ENCODE measurements at regions not wholly inside any gene's neighbourhood (a gene's known extent, or its start where the extent isn't known, plus 50 kb on each side); places are given as distances from the start of the nearest gene placed in this dataset.
"Not testable (repeated sequence)": the region's sequence is repeated elsewhere in the genome, so short reads cannot be mapped to it uniquely, and the experiment has no call there.

DNA sequence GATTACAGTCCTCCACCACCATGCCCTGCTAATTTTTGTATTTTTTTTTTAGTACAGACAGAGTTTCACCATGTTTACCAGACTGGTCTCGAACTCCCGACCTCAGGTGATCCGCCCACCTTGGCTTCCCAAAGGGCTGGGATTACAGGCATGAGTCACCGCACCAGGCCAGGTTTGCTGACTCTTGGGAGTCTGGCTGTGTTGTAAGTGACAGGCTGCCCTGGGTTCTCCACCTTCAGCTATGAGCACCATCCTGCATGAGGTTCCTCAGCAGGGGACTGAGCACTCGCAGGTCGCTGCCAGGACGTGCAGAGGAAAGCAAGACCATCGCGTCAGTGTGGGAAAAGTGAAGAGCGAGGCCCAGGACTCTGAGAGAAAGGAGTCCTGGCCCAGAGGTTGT is 112.6 kb upstream of the NDUFV2 start:
- intact Hi-C loops (cut with DNase I, micrococcal nuclease): loop anchor here (10.0 kb wide), 2 partner anchors 295 to 335 kb away; no protein-coding TSS in a partner anchor
- Histone ChIP-seq H3K4me3 (no peak overlapping the region), H3K4me1 (ENCODE audit: low read depth) (no peaks in the 10 kb centered on the region), H3K36me3 (ENCODE audit: low read depth) (no peaks in the 10 kb centered on the region), H3K9me3 (no peaks in the 10 kb centered on the region)
- TF ChIP-seq, protein P1, sequence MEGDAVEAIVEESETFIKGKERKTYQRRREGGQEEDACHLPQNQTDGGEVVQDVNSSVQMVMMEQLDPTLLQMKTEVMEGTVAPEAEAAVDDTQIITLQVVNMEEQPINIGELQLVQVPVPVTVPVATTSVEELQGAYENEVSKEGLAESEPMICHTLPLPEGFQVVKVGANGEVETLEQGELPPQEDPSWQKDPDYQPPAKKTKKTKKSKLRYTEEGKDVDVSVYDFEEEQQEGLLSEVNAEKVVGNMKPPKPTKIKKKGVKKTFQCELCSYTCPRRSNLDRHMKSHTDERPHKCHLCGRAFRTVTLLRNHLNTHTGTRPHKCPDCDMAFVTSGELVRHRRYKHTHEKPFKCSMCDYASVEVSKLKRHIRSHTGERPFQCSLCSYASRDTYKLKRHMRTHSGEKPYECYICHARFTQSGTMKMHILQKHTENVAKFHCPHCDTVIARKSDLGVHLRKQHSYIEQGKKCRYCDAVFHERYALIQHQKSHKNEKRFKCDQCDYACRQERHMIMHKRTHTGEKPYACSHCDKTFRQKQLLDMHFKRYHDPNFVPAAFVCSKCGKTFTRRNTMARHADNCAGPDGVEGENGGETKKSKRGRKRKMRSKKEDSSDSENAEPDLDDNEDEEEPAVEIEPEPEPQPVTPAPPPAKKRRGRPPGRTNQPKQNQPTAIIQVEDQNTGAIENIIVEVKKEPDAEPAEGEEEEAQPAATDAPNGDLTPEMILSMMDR (IDR thresholded peaks at IDR 0.05): no peak
- DNase-seq (no peak), ATAC-seq (no peak)

DNA sequence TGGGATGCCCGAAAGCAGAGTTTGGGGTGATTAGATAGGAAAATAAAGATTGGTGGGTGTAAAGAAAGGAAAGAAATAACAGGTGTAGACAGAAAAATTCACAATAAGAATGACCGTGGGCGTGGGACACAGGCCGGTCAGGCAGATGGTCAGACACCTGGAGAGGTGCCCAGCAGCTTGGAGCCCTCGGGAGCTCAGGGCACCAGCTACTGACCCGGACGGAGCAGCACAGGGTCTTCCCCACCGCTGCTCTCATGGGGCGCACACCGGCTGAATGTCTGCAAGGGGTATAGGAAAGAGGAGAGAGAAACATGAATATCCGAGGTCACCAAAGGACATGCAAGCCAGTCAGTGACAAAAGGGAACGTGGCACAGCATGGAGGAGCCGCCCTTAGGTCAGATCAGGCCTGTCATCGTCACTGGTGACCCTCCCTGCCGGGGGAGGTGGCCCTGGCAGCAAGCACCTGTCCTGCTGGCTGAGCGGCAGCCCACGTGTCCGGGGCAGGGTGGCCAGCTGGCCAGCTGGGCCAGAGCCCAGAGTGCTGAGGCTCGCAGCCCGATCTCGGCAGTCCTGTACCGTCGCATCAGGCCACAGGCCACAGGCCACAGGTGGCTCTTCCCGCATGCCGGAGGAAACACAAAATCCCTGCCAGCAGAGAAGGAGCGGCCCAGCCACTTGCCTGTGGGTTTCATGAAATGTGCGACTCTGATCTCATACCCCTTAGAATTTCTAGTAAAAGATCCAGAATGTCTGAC is 112.0 kb upstream of the NDUFV2 start:
- H3K9me3 ChIP-seq: no peaks in the 10 kb centered on the region
- H3K36me3 ChIP-seq (ENCODE audit: low read depth): no peaks in the 10 kb centered on the region
- H3K4me3 ChIP-seq: no peak overlapping the region
- DNase-seq: no peak
- TF ChIP-seq, protein P1 (IDR thresholded peaks at IDR 0.05): no peak
- ATAC-seq: peak; percentile 27
- no peaks in the 10 kb centered on the region for H3K4me1 ChIP-seq (ENCODE audit: low read depth)
- intact Hi-C loops (cut with DNase I, micrococcal nuclease): loop anchor here in 1 of 2 donors (10.0 kb wide), 1 partner anchor 336 kb away; no protein-coding TSS in a partner anchor

DNA sequence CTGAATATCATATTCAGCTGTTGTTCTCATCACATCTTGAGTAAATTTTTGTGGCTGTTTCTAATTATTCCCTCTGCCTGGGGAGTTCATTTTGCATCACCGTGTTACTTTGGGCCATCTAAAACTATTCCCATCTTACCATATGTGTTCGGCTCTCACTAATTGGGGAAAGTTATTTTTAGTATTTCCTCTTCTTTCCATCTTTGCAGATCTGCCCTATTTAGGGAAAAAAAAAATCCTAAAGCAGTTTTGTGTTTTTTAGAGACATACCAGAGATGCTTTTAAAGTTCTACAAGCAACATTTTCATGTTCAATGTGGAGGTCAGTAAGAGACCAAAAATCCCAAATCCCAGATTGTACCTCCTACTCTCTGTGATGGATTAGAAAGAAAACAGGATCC is 111.3 kb upstream of the NDUFV2 start:
- no peak for DNase-seq
- Histone ChIP-seq H3K4me1 (ENCODE audit: low read depth) (no peaks in the 10 kb centered on the region), H3K36me3 (ENCODE audit: low read depth) (no peaks in the 10 kb centered on the region), H3K4me3 (no peak overlapping the region), H3K9me3 (no peaks in the 10 kb centered on the region)
- ATAC-seq: no peak
- intact Hi-C loops (cut with DNase I, micrococcal nuclease): loop anchor here in 1 of 2 donors (10.0 kb wide), 1 partner anchor 336 kb away; no protein-coding TSS in a partner anchor
- TF ChIP-seq, protein P1 (IDR thresholded peaks at IDR 0.05): no peak

DNA sequence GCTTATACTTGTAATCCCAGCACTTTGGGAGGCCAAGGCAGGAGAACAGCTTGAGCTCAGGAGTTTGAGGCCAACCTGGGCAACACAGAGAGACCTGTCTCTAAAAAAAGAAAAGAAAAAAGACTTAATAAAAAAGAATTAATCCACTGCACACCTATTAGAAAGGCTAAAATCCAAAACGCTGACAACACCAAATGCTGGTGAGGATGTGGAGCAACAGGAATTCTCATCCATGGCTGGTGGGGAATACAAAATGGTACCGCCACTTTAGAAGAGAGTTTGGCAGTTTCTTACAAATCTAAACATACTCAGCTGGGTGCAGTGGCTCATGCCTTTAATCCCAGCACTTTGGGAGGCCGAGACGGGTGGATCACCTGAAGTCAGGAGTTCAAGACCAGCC is 110.0 kb upstream of the NDUFV2 start:
- ATAC-seq; H3K36me3 ChIP-seq (ENCODE audit: low read depth); H3K4me3 ChIP-seq; H3K9me3 ChIP-seq; H3K4me1 ChIP-seq (ENCODE audit: low read depth); DNase-seq: not testable (repeated sequence)
- intact Hi-C loops (cut with DNase I, micrococcal nuclease): loop anchor here in 1 of 2 donors (10.0 kb wide), 1 partner anchor 338 kb away; no protein-coding TSS in a partner anchor

DNA sequence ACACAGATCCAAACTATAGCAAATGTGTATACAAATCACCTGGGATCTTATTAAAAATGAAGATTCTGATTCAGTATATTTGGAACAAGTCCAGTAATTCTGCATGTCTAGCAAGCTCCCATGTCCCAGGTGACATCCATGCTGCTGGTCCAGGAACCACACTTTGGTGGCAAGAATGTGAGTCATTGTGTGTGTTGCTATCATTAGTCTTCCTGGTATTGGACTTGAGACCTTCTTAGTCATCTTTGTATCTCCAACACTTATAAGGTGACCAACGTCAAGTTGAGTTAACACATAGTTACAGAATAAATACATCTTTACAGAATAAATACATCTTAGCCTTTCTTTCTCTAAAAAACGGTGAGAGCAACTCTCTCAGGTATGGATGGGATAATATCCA is 107.9 kb upstream of the NDUFV2 start:
- Histone ChIP-seq H3K9me3 (no peaks in the 10 kb centered on the region), H3K36me3 (ENCODE audit: low read depth) (no peaks in the 10 kb centered on the region), H3K4me1 (ENCODE audit: low read depth) (no peaks in the 10 kb centered on the region), H3K4me3 (no peak overlapping the region)
- ATAC-seq (peak; percentile 57), DNase-seq (no peak)
- TF ChIP-seq, protein P1 (IDR thresholded peaks at IDR 0.05): no peak
- intact Hi-C loops (cut with DNase I, micrococcal nuclease): loop anchor here in 1 of 2 donors (10.0 kb wide), 1 partner anchor 340 kb away; no protein-coding TSS in a partner anchor

DNA sequence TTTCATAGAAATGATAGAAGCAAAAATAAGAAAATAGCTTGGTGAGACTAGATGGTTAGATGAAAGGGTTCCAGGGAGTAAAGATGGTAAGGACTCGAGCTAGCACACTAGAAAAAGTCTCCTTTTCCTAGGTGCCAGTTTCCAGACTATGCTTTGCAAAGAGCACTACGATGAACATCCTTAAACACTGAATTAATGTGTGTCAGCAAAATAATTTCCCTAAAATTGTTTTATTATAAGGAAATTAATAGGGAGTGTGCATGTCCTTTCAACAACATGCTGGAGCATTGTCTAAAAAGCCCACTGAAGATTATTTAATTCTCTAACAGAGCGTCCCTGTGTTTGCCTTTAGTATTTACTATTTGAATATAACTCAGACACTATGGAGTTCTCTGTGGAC is 107.4 kb upstream of the NDUFV2 start:
- Histone ChIP-seq H3K4me1 (ENCODE audit: low read depth) (no peaks in the 10 kb centered on the region), H3K36me3 (ENCODE audit: low read depth) (no peaks in the 10 kb centered on the region), H3K4me3 (no peak overlapping the region), H3K9me3 (no peaks in the 10 kb centered on the region)
- ATAC-seq: no peak
- intact Hi-C loops (cut with DNase I, micrococcal nuclease): loop anchor here in 1 of 2 donors (10.0 kb wide), 1 partner anchor 340 kb away; no protein-coding TSS in a partner anchor
- no peak for DNase-seq
- TF ChIP-seq, protein P1 (IDR thresholded peaks at IDR 0.05): no peak
